RWPE2 (cell line): ENCODE measurements at regions not wholly inside any gene's neighbourhood (a gene's known extent, or its start where the extent isn't known, plus 50 kb on each side); places are given as distances from the start of the nearest gene placed in this dataset.

ENCODE experiments used
- ATAC-seq: fragments of 200-7000 bp; cut with Tn5 transposase; 3 replicates; pipeline ENCODE4 v1.9.1; 2021; ENCODE audit warnings: low read depth
- DNase-seq: peaks from one replicate; pipeline ENCODE4 v3.0.0-alpha.2; 2020; ENCODE audit warnings: low spot score
- H3K27ac ChIP-seq: fragments of 450-650 bp; 2 replicates; pipeline ENCODE4 v1.5.1; 2017; ENCODE audit warnings: mild to moderate bottlenecking; ENCODE audit not compliant: poor library complexity, severe bottlenecking
- H3K27me3 ChIP-seq: fragments of 250-450 bp; sonication (Bioruptor Pico); 2 replicates; pipeline ENCODE4 v1.5.1; 2021; ENCODE audit warnings: mild to moderate bottlenecking, moderate library complexity; ENCODE audit not compliant: insufficient read depth, poor library complexity, severe bottlenecking
- H3K36me3 ChIP-seq: fragments of 250-450 bp; sonication (Bioruptor Pico); 2 replicates; pipeline ENCODE4 v1.5.1; 2020; ENCODE audit warnings: low read depth, mild to moderate bottlenecking, moderate library complexity
- H3K4me1 ChIP-seq: fragments of 250-450 bp; sonication (Bioruptor Pico); 2 replicates; pipeline ENCODE4 v1.5.1; 2021; ENCODE audit warnings: mild to moderate bottlenecking, moderate library complexity; ENCODE audit not compliant: insufficient read depth, poor library complexity, severe bottlenecking
- H3K4me3 ChIP-seq: fragments of 250-450 bp; sonication (Bioruptor Pico); 2 replicates; pipeline ENCODE4 v1.5.1; 2021; ENCODE audit warnings: mild to moderate bottlenecking, moderate library complexity; ENCODE audit not compliant: severe bottlenecking
- H3K9me3 ChIP-seq: fragments of 250-450 bp; sonication (Bioruptor Pico); 2 replicates; pipeline ENCODE4 v1.5.1; 2021; ENCODE audit warnings: mild to moderate bottlenecking, moderate library complexity; ENCODE audit not compliant: severe bottlenecking
- TF ChIP-seq, protein P1 (sequence below): fragments of 450-650 bp; IDR thresholded peaks from one replicate; pipeline ENCODE4 v1.5.1; 2017; ENCODE audit warnings: mild to moderate bottlenecking, moderate library complexity; ENCODE audit not compliant: poor library complexity, severe bottlenecking

DNA sequence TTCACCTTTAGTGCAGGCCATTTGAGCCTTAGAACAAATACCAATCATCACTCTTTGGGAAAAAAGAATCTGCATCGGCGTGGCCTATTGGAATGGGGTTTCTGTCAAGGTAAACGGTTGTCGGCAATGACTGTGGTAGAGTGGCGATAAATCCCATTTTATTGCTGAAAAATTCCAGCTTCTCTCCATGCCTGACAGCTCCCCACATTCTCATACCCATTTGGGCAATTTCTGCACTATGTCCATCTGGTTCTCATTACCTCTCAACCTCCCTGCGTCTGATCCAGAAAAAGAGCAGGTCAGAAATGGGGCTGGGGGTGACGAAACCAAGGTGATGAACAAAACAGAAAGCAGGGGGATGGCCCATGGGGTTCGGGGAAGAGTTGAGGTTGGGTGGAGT, 254.0 kb downstream of the MEIS1 start:
- no peak overlapping the region for H3K4me3 ChIP-seq
- DNase-seq (no peak), ATAC-seq (no peak)
- H3K27ac ChIP-seq = no peak overlapping the region
- peaks cover 14% of the 10 kb centered on the region for H3K4me1 ChIP-seq
- no peaks in the 10 kb centered on the region for H3K9me3 ChIP-seq
- TF ChIP-seq, protein P1, sequence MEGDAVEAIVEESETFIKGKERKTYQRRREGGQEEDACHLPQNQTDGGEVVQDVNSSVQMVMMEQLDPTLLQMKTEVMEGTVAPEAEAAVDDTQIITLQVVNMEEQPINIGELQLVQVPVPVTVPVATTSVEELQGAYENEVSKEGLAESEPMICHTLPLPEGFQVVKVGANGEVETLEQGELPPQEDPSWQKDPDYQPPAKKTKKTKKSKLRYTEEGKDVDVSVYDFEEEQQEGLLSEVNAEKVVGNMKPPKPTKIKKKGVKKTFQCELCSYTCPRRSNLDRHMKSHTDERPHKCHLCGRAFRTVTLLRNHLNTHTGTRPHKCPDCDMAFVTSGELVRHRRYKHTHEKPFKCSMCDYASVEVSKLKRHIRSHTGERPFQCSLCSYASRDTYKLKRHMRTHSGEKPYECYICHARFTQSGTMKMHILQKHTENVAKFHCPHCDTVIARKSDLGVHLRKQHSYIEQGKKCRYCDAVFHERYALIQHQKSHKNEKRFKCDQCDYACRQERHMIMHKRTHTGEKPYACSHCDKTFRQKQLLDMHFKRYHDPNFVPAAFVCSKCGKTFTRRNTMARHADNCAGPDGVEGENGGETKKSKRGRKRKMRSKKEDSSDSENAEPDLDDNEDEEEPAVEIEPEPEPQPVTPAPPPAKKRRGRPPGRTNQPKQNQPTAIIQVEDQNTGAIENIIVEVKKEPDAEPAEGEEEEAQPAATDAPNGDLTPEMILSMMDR = no peak
- no peaks in the 10 kb centered on the region for H3K27me3 ChIP-seq
- no peaks in the 10 kb centered on the region for H3K36me3 ChIP-seq

DNA sequence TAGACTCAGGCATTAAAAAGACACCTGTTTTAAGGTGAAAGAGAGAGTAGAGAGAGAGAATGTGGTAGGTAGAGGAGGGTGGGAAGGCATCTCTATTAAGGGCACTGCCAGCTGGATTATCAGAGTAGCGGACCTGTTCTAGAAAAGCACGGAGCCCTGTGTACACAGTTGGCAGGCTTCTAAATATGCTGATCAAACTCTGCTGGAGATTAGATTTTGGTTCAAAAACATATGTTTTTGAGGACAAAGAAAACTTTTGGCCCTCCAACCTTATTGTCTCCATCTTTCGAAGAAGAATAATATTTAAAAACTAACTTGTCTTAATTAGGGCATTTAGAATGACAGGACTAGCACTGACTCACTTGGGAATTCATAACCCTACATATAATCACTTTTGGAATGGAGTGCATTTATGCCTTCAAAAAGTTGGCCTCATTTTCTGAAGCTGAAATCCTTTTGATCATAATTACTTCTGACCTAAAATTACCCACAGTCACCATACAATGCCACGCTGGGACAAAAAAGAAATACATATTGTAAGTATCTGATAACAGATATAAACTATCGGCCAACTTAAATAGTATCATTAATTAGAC, 254.6 kb downstream of the MEIS1 start:
- DNase-seq (no peak), ATAC-seq (no peak)
- Histone ChIP-seq H3K27ac (no peak overlapping the region), H3K4me3 (no peak overlapping the region), H3K4me1 (peaks cover 8% of the 10 kb centered on the region), H3K27me3 (no peaks in the 10 kb centered on the region), H3K36me3 (no peaks in the 10 kb centered on the region), H3K9me3 (no peaks in the 10 kb centered on the region)
- TF ChIP-seq, protein P1 = no peak

DNA sequence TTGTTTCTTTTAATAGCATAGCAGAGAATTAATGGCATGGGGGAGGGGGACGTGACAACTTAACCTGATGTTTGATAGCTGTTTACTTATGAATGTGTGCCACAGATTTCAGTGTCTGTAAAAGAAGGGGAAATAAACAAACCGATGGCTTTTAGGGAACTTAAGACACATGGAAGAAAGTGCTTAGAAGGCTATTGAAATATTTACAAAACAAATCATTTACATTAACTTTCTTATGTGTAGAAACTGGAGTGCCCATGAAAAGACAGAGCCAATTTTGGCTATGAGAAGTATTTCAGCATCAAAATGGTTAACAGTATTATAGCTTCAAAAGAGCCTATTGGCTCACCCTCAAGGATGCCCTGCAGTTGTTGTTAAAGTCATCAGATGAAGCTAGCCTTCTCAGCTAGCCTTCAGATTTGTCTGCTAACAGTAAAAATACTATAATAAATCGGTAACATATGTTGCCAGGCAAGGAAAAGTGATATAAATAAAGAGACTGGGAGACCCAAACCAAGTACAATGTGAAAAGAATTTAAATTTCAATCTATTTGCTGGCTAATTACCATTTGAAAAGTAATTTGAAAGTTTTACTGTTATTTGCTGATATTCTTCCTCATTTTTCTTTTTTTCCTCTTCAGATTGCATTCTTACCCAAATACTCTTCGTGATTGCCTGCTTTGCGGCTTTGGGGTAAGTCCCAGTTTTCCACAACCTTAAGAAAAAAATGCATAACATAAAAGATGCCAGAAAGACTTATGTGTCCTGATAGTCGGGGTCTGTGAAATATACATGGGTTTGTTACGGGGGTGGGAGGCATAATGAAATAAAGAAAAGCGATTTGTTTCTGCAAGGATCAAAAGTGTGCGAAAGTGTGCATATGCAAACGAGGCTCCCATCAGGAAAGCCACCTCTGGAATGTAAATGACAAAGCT, 256.4 kb downstream of the MEIS1 start:
- TF ChIP-seq, protein P1 = no peak
- Histone ChIP-seq H3K36me3 (no peaks in the 10 kb centered on the region), H3K27me3 (no peaks in the 10 kb centered on the region), H3K4me3 (no peak overlapping the region), H3K4me1 (peaks cover 5% of the 10 kb centered on the region), H3K27ac (no peak overlapping the region), H3K9me3 (no peaks in the 10 kb centered on the region)
- DNase-seq (no peak), ATAC-seq (no peak)

DNA sequence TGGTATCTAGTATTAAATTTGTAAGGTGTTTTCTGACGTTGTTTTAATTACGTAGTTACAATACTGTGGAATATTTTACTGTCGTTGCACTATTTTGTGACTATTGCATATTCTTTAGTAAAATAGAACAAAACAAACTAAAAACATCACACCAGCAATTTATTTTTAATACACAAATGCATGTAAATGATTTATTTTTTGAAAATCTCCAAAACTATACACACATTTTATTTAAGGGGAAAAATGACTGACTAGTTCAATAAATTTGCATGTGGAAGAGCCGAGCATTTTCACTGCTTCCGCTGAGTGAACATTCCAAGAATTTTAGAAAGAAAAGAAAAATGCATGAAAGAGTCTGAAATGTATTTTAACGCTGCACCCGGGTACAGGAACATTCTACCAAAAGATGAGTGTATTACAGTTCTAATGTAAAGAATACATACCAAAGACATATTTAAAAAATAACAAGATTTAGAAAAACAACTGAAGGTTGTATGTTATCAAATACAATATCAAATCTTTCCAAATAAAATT, 257.7 kb downstream of the MEIS1 start:
- no peak for ATAC-seq
- H3K27me3 ChIP-seq = no peaks in the 10 kb centered on the region
- no peaks in the 10 kb centered on the region for H3K9me3 ChIP-seq
- DNase-seq = no peak
- no peaks in the 10 kb centered on the region for H3K36me3 ChIP-seq
- H3K4me3 ChIP-seq = no peak overlapping the region
- no peak overlapping the region for H3K27ac ChIP-seq
- TF ChIP-seq, protein P1 = no peak
- no peaks in the 10 kb centered on the region for H3K4me1 ChIP-seq
